ENCODE measurements at regions not wholly inside any gene's neighbourhood (a gene's known extent, or its start where the extent isn't known, plus 50 kb on each side); places are given as distances from the start of the nearest gene placed in this dataset.
A peak's percentile ranks its signal among the peaks of the same experiment; 100 is the strongest.

GRCh38 chr2:64221935-64222334, 77.7 kb upstream of the PELI1 start:
- DNase-seq (ENCODE audit: low read depth) = no peak

GRCh38 chr2:64222351-64222750, 78.1 kb upstream of the PELI1 start:
- DNase-seq (ENCODE audit: low read depth) = no peak

GRCh38 chr2:64223055-64223454, 78.8 kb upstream of the PELI1 start:
- DNase-seq (ENCODE audit: low read depth) = no peak

- DNase-seq (ENCODE audit: low read depth) = peak; percentile 51
Observed at GRCh38 chr2:64225491-64225890, 81.3 kb upstream of the PELI1 start.

- no peak for DNase-seq (ENCODE audit: low read depth)
Observed at GRCh38 chr2:64226611-64227010, 82.4 kb upstream of the PELI1 start.

- no peak for DNase-seq (ENCODE audit: low read depth)
Observed at GRCh38 chr2:64227603-64228125, 83.4 kb upstream of the PELI1 start.

GRCh38 chr2:64228126-64228678, 84.0 kb upstream of the PELI1 start:
- peak; percentile 77 for DNase-seq (ENCODE audit: low read depth)

- no peak for DNase-seq (ENCODE audit: low read depth)
Observed at GRCh38 chr2:64228918-64229317, 84.7 kb upstream of the PELI1 start.

GRCh38 chr2:64230540-64230939, 86.3 kb upstream of the PELI1 start:
- DNase-seq (ENCODE audit: low read depth) = peak; percentile 32

- DNase-seq (ENCODE audit: low read depth) = no peak
Observed at GRCh38 chr2:64232266-64232665, 88.0 kb upstream of the PELI1 start.

GRCh38 chr2:64233376-64233922, 89.2 kb upstream of the PELI1 start:
- DNase-seq (ENCODE audit: low read depth) = no peak

GRCh38 chr2:64234150-64234549, 89.9 kb upstream of the PELI1 start:
- no peak for DNase-seq (ENCODE audit: low read depth)

- DNase-seq (ENCODE audit: low read depth) = no peak
Observed at GRCh38 chr2:64234785-64235184, 90.6 kb upstream of the PELI1 start.

GRCh38 chr2:64237266-64237665, 93.0 kb upstream of the PELI1 start:
- DNase-seq (ENCODE audit: low read depth) = no peak

GRCh38 chr2:64238799-64239198, 94.6 kb upstream of the PELI1 start:
- no peak for DNase-seq (ENCODE audit: low read depth)

- DNase-seq (ENCODE audit: low read depth) = no peak
Observed at GRCh38 chr2:64243081-64244036, 99.1 kb upstream of the PELI1 start.

- no peak for DNase-seq (ENCODE audit: low read depth)
Observed at GRCh38 chr2:64244037-64244416, 99.8 kb upstream of the PELI1 start.

- DNase-seq (ENCODE audit: low read depth) = no peak
Observed at GRCh38 chr2:64245631-64246030, 101.4 kb upstream of the PELI1 start.

GRCh38 chr2:64246962-64247361, 102.7 kb upstream of the PELI1 start:
- no peak for DNase-seq (ENCODE audit: low read depth)

- no peak for DNase-seq (ENCODE audit: low read depth)
Observed at GRCh38 chr2:64249426-64249825, 105.2 kb upstream of the PELI1 start.

GRCh38 chr2:64250063-64250462, 105.8 kb upstream of the PELI1 start:
- DNase-seq (ENCODE audit: low read depth) = no peak

GRCh38 chr2:64250751-64251423, 106.7 kb upstream of the PELI1 start:
- DNase-seq (ENCODE audit: low read depth) = no peak

All from RPMI7951 (cell line).